RCC 7860 (cell line): ENCODE measurements at regions not wholly inside any gene's neighbourhood (a gene's known extent, or its start where the extent isn't known, plus 50 kb on each side); places are given as distances from the start of the nearest gene placed in this dataset.
A peak's percentile ranks its signal among the peaks of the same experiment; 100 is the strongest.
"Not testable (repeated sequence)": the region's sequence is repeated elsewhere in the genome, so short reads cannot be mapped to it uniquely, and the experiment has no call there.

Experiments used
- DNase-seq: peaks from one replicate; pipeline ENCODE4 v3.0.0-alpha.2; 2015; ENCODE audit warnings: low spot score
- FAIRE-seq: peaks from 2 replicates; lab custom pipeline; 2012; peaks lifted over from hg19 to GRCh38; lab: Jason Lieb, UNC

- DNase-seq (no peak), FAIRE-seq (no peak)
Measured at GRCh38 chr7:95863-96260, 96.5 kb upstream of the FAM20C start.

GRCh38 chr7:96861-97260, 95.5 kb upstream of the FAM20C start:
- no peak for DNase-seq
- FAIRE-seq, result no peak

GRCh38 chr7:97310-97841, 95.0 kb upstream of the FAM20C start:
- FAIRE-seq (no peak), DNase-seq (no peak)

GRCh38 chr7:101146-102046, 91.0 kb upstream of the FAM20C start:
- peak; percentile 96 for FAIRE-seq
- peak; percentile 95 for DNase-seq

- no peak for DNase-seq
- FAIRE-seq, result no peak
Measured at GRCh38 chr7:102047-102711, 90.2 kb upstream of the FAM20C start.

- FAIRE-seq, result no peak
- no peak for DNase-seq
Measured at GRCh38 chr7:102721-103120, 89.7 kb upstream of the FAM20C start.

- DNase-seq, FAIRE-seq: not testable (repeated sequence)
Measured at GRCh38 chr7:103981-104380, 88.4 kb upstream of the FAM20C start.

- no peak for DNase-seq
- FAIRE-seq, result no peak
Measured at GRCh38 chr7:105002-105401, 87.4 kb upstream of the FAM20C start.

- FAIRE-seq, result no peak
- DNase-seq, result no peak
Measured at GRCh38 chr7:106356-106755, 86.0 kb upstream of the FAM20C start.

GRCh38 chr7:107233-107632, 85.1 kb upstream of the FAM20C start:
- FAIRE-seq, result no peak
- DNase-seq, result no peak

GRCh38 chr7:107907-108306, 84.5 kb upstream of the FAM20C start:
- DNase-seq (no peak), FAIRE-seq (no peak)

- no peak for FAIRE-seq
- DNase-seq, result no peak
Measured at GRCh38 chr7:109094-109493, 83.3 kb upstream of the FAM20C start.

- no peak for DNase-seq
- no peak for FAIRE-seq
Measured at GRCh38 chr7:109898-110556, 82.3 kb upstream of the FAM20C start.

GRCh38 chr7:110557-111232, 81.7 kb upstream of the FAM20C start:
- FAIRE-seq (no peak), DNase-seq (no peak)

- no peak for FAIRE-seq
- DNase-seq, result no peak
Measured at GRCh38 chr7:111591-111990, 80.8 kb upstream of the FAM20C start.

- FAIRE-seq (no peak), DNase-seq (no peak)
Measured at GRCh38 chr7:112881-113280, 79.5 kb upstream of the FAM20C start.

GRCh38 chr7:115274-115911, 77.0 kb upstream of the FAM20C start:
- DNase-seq (no peak), FAIRE-seq (no peak)

- DNase-seq (no peak), FAIRE-seq (no peak)
Measured at GRCh38 chr7:116188-116981, 76.0 kb upstream of the FAM20C start.

GRCh38 chr7:117836-118614, 74.3 kb upstream of the FAM20C start:
- DNase-seq (no peak), FAIRE-seq (no peak)
